ENCODE measurements at regions not wholly inside any gene's neighbourhood (a gene's known extent, or its start where the extent isn't known, plus 50 kb on each side); places are given as distances from the start of the nearest gene placed in this dataset.

DNA sequence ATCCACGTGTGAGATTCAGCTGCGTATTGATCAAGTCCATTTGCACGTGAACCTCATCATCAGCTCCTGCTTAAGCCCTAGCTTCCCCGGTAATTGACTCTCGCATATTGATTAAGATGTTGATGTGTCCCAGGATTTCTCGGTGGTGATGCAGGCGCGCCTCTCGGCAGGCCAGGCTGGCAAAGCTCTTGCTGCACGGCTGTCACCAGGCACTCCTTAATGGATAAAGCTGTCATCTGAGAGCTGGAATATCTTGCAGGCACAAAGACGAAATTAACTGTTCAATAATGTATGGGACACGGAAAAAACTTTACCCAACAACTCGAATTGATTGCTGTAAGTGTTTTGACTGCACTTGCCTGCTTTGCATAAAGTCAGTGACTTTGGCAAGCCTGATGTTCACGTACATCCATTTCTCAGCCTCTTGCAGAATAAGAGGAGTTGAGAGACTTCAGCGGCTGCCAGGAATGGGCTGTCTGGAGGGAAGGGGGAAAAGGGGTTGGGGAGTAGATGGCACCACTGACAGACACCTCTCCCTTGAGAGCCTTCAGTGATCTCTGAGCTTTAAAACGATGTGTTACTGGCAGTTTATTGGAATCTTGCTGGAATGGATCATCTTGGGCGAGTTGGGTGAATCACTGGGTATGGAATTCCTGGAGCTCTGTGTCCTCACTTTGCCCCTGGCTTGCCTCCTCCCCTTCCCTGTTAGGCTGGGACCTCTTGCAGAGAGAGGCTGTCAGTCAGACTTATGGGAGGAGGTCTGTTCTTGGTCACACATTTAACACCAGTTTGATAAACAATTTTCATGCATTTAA lies 650.3 kb downstream of the CCDC171 start:
- no peak for DNase-seq (ENCODE audit: low spot score)

DNA sequence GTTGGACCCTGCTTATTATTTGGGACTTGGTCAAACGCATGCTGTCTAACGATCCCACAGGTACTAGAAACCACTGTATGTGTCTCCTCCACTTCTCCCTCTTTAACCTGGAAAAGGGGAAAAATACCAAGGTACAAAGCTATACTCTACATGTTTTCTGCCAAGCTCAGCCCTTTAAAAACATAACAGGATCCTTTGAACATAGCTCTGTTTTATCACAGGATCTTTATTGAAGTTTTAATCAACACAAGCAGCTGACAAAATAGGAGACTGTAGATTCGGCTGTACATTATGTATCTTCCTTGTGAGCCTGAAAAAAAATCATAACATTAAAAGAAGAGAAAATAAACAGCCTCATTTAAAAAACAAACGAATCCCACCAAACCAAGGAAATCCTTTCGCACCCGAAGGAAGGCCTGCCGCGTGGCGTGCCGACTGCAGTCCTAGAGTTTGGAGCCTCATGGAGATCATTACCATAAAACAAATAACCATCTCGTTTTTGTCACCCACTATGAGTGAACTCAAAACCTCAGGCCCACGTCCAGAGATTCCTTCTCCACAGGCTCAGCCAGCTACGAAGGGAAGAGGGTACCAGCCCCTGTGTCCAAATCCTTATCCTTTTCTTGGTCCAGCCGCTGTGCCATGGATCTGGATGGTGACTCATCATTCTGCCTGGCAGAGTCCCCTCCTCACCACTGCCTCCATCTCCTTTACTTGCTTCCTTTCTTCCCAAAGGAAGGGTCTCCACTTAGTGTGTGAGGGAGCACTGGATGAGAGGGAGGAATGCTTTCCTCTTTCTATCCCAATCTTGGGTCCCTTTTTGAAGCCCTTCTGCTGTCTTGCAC lies 651.1 kb downstream of the CCDC171 start:
- no peak for DNase-seq (ENCODE audit: low spot score)

DNA sequence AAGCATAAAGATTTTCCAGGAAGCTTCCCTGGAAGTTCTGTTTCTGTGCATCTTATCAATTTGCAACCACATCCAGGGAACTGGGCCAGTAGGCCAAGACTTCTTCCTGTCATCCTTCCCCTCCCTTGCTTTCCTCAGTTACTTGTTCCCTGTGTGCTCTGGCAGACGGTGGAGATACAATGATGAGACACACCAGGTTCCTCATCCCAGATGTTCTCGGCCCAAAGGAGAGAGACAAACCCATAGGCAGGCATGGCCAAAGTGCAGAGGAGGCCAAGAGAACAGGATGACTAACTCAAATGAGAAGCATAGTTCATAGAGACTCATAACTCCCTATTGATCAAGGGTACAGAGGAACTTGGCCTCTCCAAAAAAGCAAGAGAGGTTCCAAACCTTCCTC lies 652.6 kb downstream of the CCDC171 start:
- DNase-seq (ENCODE audit: low spot score), result no peak

DNA sequence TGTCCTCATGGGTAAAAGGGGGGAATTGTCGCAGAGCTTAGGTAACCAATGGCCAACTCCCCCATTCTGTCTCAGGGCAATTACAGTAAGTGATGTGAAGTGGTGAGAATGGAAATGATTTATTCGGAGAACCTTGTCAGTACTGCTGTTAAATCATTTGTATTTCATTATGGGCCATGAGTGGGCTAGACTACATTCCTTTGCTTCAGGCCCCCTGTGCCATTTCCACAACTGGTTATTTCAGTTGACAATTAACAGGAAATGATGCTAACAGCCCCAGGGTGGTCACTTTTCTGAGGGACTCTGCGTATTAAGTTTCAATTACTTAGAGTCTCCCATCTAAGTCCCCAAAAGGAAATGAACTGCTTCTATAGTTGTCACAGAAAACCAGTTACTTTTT lies 653.7 kb downstream of the CCDC171 start:
- DNase-seq (ENCODE audit: low spot score), result no peak

DNA sequence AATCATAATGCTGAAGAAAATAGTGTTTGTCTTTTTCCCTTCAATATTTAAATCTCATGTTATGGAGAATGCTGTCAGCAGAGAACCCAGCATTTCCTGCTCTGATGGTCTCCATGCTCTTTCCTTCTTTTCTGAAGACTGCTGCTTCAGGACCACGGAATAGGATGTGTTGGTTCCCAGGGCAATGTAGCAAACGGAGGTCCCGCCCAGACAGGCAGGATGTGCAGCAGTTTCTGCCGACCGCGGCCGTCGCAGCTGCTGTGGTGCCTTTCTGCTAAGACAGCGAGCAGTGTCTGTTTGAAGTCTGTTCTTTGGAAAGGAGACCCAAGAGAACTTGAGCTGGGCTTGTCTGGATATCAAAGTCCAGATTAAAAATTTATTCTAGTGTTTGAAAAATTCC lies 654.3 kb downstream of the CCDC171 start:
- DNase-seq (ENCODE audit: low spot score), result no peak

DNA sequence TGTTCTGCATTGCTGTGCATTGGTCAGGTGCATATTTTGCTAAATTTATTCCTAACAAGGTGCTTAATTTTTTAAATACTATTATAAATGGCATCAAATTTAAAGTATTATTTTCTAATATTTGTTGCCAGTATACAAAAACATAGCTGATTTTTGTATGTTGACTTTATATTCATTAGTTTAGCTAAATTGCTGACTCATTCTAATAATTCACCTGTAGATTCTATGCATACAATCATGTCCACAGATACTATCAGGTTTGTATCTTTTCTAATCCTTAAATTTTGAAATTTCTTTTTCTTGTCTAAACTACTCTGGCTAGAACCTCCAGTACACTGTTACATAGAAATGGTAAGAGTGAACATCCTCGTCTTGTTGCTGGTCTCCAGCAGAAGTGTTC lies 657.6 kb downstream of the CCDC171 start:
- no peak for DNase-seq (ENCODE audit: low spot score)

DNA sequence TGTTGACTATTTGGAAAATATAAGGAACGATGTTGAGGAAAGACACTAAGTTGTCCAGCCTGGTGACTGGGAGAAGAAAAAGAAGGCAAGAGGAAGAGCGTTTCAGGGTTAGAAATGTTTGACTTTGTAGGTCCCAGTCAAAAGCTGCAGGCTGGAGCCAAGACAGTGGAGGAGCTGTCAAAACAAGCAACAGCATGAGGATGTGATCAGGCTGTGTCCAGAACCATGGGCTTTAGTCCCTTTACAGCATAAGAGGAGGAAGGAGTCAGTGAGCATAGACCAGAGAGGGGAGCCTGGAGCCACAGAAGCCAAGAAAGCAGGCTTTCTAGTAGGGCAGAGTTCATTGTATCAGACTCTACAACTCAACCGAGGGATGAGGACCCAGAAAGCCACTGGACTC lies 658.5 kb downstream of the BNC2 start:
- no peak for DNase-seq (ENCODE audit: low spot score)

DNA sequence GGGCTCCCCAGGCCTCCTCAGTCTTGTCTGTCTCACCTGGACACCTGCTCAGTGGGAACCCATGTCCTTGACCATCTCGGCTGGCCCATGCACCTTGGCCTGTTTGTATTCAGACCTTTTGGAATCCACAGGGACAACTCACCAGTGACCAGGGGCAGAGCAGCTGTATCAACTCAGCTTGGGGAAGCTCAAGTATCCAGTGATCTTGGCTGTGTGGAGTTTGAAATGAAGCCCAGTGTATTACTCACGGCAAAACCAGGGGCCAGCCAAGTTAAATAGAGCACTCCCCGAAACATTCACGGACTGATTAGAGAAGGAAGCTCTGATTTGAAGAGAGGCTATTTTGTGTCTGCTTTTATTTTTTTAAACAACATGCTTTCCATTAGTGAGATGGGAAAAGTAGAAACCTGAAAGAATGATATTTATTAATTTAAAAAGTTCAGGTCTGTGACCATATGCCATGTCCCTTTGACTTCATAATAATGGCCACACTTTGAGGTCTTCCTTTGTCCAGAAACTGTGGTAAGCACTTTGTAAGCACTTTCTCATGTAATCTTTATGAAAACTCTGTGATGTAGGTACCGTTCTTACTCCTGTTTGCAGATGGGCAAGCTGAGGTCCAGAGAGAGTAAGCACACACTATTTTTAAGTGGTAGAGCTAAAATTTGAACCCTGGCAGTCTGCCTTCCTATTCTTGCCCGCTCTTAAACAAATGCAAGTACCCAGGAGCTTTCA lies 656.5 kb downstream of the BNC2 start:
- DNase-seq (ENCODE audit: low spot score), result no peak

DNA sequence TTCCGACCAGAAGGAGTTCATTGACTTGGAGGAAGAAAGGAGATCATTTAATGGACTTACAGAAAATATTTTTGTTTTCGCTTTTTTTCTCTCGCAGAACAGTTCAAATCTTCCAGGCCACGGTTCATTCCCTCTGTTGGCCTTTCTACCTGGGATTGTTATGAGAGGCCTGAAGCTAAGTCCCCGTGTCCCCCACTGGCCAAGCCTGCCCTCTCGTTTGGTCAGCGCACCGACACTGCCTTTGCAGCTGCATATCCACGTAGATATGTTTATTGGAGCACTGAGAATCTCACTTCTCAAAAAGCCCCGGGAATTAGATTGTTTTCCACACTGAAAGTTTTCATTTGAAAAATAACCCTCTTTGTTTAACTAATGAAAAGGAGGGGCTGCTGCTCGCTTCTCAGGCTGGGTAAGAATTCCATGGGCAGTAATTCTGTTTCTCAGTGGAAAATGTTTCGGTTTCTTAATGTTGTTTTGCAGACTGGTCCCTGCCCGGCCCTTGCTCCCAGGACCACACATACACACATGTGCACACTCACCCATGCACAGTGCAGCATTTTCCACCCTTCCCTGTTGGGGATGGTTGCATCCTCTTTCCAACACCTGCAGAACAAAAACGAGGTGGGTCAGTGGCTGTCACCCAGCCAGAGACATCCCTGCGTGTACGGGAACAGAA lies 655.7 kb downstream of the BNC2 start:
- no peak for DNase-seq (ENCODE audit: low spot score)

DNA sequence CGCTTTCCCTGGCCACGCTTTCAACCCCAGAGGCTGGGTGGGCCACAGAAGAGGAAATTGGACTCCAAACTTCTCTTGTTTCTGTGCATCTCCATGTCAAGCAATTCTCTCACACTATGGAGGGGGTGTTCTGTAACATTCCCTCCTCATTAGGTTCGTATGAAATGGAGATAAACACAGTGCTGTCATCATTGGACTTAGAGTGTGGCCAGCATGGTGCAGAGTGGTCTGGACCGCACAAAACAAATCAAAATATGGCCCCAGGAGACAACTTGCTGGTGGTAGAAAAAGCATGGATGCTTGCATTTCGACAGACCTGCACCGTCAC lies 655.2 kb downstream of the BNC2 start:
- DNase-seq (ENCODE audit: low spot score), result no peak

DNA sequence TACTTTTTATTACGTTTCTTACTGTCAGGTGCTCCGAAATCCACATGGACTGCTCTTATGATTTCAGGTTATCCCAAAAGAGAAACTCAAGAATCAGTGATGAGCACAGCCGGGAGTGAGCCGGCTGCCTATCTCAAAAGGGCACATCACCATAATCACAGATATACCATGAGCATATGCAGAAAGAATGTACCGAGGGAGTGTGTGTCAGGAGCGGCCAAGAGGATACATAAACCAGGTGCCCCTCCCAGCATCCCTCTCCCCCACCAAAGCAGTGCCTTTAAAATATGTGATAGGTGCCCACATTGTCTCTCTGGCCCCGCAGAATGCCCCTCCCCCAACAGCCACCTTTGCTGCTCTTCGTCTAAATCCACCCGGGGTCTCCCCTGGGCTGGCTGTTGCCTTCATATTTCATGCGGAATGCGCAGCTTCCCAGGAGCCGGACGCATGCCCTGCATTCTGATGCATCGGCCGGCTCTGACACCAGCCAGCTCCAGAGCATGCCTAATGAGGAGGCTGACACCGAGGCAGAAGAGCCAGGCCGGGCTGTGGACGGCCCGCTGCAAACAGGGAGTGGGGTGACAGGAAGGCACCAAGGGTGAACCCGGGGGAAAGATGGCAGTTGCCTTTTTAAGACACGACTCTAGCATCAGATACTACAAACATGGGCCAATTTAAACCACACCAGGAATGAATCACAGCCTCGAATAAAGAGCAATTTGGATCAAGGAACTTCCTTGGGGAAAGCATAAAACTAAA lies 652.3 kb downstream of the BNC2 start:
- DNase-seq (ENCODE audit: low spot score), result no peak

DNA sequence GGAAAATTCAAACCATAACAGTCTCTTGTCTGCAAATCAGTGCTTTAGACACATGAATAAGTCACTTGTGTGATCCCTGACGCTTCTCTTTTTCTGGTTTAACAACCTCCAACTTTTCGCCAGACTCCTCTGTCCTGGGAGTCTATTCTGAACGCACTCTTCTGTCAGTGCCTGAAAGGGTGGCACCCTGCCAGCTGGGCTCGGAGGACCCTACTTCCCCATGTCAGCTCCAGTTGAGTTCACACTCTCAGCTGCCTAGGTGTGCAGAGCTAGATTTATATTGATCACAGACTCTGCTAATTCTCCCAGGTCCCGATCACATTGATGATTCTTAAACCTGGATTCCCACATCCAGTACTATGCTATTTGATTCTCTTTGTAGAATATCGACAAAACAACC lies 649.1 kb downstream of the BNC2 start:
- no peak for DNase-seq (ENCODE audit: low spot score)

DNA sequence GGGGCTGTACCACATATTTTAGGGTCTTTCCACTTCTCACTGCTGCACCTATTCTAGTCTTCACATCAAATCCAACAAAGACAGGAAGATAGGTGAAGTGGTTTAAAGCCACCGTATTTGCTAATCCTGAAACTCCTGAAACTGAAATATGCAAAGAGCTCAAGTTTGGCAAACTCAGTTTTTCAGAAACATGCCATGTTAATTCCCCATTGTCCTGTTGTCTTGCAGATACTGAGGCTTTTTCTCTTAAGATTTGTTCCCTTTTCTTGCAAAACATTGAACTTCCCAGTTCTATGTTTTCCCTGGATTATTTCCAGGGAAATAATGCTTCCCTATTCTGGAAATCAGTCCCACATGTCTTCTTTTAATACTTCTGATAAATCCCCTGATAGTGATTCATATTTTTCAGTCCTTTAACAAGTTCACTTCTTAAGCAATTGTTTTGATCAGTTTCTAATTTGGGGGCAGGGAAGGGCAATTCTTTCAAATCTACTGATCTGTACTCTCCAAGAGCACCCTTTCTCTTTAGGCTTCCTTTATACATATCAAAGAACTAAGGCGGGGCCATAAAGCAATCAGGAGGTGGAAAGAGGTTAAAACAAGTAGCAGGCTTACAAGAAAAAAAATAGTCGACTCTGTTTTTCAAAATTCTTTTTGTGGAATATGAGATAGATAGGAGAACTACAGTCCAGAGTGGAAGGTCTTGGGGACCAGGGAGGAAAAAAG lies 648.5 kb downstream of the BNC2 start:
- DNase-seq (ENCODE audit: low spot score), result no peak

DNA sequence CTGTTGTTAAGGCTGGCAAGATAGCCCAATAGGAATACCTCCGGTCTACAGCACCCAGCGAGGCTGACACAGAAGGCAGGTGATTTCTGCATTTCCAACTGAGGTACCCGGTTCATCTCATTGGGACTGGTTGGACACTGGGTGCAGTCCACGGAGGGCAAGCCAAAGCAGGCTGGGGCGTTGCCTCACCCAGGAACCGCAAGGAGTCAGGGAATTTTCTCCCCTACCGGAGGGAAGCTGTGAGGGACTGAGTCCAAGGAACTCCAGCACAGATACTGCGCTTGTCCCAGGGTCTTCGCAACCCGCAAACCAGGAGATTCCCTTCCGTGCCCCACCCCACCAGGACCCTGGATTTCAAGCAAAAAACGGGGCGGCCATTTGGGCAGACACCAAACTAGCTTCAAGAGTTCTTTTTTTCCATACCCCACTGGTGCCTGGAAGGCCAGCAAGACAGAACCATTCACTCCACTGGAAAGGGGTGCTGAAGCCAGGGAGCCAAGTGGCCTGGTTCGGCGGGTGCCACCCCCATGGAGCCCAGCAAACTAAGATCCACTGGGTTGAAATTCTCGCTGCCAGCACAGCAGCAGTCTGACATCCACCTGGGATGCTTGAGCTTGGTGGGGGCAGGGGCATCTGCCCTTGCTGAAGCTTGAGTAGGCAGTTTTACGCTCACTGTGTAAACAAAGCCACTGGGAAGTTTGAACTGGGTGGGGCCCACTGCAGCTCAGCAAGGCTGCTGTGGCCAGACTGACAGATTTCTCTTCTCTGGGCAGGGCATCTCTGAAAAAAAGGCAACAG lies 647.2 kb downstream of the BNC2 start:
- DNase-seq (ENCODE audit: low spot score), result no peak

DNA sequence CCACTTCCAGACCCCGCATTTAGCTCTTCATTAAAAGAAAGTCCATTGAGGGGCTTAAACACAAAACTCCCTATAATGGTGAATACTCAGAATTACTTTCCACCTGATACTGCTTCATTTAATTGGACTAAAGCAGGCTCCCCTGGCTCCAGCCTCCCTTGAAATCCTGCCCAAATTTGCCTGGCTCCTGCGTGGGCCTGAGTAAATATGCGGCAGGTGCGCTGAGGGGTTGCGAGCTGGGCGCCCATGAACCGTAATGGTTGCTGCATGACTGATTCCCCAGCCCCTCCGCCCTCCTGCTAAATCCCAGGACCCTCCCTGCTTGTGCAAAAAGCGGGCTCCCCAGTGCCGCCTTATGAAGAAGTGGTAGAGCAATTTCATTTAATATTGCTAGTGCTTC lies 639.7 kb downstream of the BNC2 start:
- DNase-seq (ENCODE audit: low spot score), result no peak

DNA sequence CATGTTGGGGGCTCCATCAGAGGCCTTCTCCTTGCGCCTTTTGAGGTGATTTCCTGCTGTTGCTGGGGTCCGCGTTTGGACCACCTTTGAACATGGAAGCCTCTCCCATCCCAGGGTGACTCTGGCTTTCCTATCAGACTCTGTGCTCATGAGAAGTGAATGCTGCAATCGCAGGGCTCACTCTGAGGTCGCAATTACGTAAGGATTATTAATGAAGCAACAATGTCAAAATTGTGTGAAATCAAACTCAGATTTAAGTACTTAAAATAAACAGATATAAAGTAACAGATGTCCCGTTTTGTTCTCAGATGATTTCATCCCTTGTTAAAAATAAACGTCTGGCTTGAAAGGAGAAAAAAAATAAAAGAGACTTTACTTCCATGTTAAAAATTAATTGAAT lies 634.2 kb downstream of the BNC2 start:
- DNase-seq (ENCODE audit: low spot score), result no peak

DNA sequence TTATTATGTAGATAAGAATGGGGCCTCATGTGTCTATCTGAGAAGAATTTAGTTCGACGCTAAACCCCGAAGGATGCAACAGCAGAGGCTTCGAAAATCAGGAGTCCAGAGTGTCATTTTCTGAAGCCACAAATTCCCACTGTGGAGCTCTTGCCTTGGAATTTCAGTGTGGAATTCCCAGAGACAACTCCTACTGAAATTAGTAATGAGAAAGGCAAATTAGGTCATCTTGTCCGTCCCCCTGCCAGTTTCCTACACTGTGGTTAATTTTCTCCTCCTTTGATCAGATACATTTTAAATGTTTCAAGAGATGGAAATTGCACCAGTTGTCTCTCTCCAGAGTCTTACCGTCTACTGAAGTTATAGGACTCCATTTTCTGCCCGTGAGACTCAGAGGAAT lies 633.6 kb downstream of the BNC2 start:
- no peak for DNase-seq (ENCODE audit: low spot score)

DNA sequence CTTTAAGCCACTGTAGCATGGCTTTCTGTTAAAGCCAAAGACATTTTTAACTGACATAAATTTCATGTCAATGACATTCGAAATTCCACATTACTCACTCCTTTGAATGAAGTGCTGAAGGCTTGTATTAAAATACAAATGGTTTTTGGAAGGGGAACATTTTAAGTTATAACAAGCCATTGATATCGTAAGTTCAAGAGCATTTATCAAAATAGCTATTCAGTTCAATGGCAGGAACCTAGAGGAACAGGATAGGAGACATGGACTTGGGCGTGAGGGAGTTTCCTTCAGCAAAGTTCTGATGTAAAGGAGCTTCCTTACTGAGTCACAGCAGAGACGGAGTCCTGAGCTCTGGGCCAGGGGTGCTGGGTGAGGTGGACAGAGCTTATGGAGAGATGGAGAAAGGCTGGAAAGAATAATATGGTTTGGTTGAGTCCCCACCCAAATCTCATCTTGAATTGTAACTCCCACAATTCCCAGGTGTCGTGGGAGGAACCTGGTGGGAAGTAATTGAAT lies 631.8 kb downstream of the BNC2 start:
- no peak for DNase-seq (ENCODE audit: low spot score)

DNA sequence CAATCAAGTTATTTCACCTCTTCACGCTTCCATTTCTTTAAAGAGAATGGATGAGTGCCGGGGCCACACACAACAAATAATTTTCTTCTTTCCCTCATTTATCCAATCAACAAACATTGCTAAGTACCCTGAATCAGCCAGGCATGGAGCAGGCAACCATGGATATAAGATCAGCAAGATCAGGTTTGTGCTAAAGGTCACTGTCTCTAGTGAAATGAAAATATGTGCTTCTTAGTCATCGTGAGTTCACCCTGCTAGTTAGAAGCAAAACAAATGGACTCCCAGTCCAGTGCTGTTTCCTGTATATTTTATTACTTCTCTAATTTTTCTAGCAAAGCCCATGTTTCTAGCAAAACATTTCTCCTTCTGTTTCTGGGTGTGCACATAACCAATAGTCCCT lies 629.2 kb downstream of the BNC2 start:
- DNase-seq (ENCODE audit: low spot score), result no peak

DNA sequence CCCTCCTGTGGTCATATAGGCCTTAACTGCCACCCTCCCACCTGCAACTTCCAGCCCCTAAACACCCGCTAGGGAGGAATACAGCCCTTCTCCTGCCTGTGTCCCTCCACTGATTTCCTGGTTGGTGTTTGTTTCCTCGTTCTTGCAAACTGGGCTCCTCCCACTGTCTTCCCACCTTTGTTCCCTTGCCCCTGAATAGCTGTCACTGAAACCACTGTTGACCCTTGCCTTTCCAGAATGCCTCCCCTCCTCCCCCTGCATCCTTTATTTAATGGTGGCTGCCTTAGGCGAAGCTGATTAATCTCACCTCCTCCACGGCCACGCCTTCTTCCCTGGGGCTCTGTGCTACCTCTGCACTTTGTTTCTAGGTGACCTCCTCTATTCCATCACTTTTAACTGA lies 626.7 kb downstream of the BNC2 start:
- DNase-seq (ENCODE audit: low spot score), result no peak
